Brain microvascular endothelial cell (primary cell): ENCODE measurements at regions not wholly inside any gene's neighbourhood (a gene's known extent, or its start where the extent isn't known, plus 50 kb on each side); places are given as distances from the start of the nearest gene placed in this dataset.
"Not testable (repeated sequence)": the region's sequence is repeated elsewhere in the genome, so short reads cannot be mapped to it uniquely, and the experiment has no call there.

Experiments
- DNase-seq: peaks from one replicate; pipeline ENCODE4 v3.0.0-alpha.2; 2020
- H3K27ac ChIP-seq: fragments of 250-450 bp; sonication (Bioruptor Pico); 2 replicates; pipeline ENCODE4 v1.5.1; 2020; ENCODE audit warnings: mild to moderate bottlenecking, moderate library complexity
- H3K27me3 ChIP-seq: fragments of 250-450 bp; sonication (Bioruptor Pico); replicated peaks from 2 replicates; pipeline ENCODE4 v1.5.1; 2020; ENCODE audit warnings: mild to moderate bottlenecking
- H3K36me3 ChIP-seq: fragments of 250-450 bp; sonication (Bioruptor Pico); replicated peaks from 2 replicates; pipeline ENCODE4 v1.5.1; 2020; ENCODE audit warnings: mild to moderate bottlenecking
- H3K4me3 ChIP-seq: 2 replicates; pipeline ENCODE4 v1.5.1; 2011; ENCODE audit warnings: low read depth, mild to moderate bottlenecking, control low read depth, low read length, moderate library complexity
- CTCF ChIP-seq: IDR thresholded peaks from 2 replicates; pipeline ENCODE4 v1.5.1; 2011; ENCODE audit warnings: low read depth, mild to moderate bottlenecking, moderate library complexity, low read length, control low read depth, inconsistent platforms; ENCODE audit errors: missing control alignments
- in situ Hi-C: cut with HindIII; loops from 2 replicates; pipeline ENCODE4 v1.10.0; 2017; ENCODE audit warnings: low sequenced_read_pairs, low pct_ligation_motif_present

DNA sequence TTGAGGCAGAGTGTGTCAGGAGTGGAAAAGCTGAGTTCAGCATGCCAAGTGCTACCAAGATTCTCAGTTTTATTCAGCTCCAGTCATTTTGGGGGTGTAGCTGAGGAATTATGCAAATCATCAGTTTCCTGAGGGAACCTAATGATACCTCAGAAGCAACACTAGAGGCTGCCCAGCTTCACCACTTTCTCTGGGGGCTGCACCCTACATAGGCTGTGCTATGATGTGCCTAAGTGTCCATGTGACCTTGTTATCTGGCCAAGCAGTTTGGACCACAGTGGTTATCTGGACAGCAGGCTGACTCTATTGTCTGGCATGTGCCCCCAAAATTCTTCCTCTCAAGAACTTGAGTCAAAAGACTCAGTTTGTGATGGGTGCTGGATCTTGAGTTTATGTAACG is 374.6 kb upstream of the SYNCRIP start:
- H3K4me3 ChIP-seq: no peak overlapping the region
- TF ChIP-seq CTCF: no peak
- H3K27me3 ChIP-seq: no peaks in the 10 kb centered on the region
- in situ Hi-C loops: no loop called here
- H3K36me3 ChIP-seq: no peaks in the 10 kb centered on the region
- H3K27ac ChIP-seq: no peak overlapping the region
- DNase-seq: no peak

DNA sequence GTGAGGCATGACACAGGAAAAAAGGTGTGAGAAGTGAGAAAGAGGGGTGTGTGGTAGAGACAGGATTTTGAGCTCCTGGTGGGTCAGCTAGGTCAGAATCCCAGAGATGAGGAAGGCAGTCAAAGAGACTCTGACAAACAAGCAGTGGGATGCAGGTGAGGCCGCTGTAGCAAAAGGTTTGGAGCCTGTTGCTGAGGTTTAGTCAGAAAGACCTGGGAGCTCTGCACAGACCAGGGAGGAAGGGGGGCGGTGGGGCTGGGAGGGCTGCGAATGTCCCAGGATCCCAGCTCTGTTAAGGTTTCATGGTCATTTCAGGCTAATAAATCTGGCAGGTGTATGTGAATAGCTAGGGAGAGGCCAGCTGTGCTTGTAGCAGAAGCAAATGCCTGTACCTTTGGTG is 373.9 kb upstream of the SYNCRIP start:
- Histone ChIP-seq H3K36me3 (no peaks in the 10 kb centered on the region), H3K27ac (no peak overlapping the region), H3K4me3 (no peak overlapping the region), H3K27me3 (no peaks in the 10 kb centered on the region)
- in situ Hi-C loops: no loop called here
- TF ChIP-seq CTCF: no peak
- no peak for DNase-seq

DNA sequence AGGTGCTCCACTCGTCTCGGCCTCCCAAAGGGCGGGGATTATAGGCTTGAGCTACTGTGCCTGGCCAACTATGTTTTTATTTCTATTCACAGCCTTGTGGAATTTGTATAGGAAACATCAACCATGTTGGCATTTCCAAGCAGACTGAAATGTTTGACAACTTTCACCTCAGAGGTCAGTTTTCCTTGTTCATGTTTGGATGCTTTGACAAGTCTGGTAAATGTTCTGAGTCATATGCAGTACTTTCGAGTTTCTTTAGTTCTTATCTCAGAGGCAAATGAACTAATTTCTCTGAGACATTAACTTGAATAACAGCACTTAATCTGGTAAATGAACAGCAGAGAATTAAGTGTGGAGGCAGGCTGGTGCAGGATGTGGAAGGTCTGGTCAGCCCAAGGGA is 373.4 kb upstream of the SYNCRIP start:
- Histone ChIP-seq H3K27me3 (no peaks in the 10 kb centered on the region), H3K27ac (no peak overlapping the region), H3K4me3 (no peak overlapping the region), H3K36me3 (no peaks in the 10 kb centered on the region)
- DNase-seq: no peak
- in situ Hi-C loops: no loop called here
- TF ChIP-seq CTCF: no peak

GRCh38 chr6:86012991-86013390 is 370.3 kb upstream of the SYNCRIP start:
- H3K27ac ChIP-seq, H3K4me3 ChIP-seq, DNase-seq, in situ Hi-C loops, H3K36me3 ChIP-seq, H3K27me3 ChIP-seq: not testable (repeated sequence)

DNA sequence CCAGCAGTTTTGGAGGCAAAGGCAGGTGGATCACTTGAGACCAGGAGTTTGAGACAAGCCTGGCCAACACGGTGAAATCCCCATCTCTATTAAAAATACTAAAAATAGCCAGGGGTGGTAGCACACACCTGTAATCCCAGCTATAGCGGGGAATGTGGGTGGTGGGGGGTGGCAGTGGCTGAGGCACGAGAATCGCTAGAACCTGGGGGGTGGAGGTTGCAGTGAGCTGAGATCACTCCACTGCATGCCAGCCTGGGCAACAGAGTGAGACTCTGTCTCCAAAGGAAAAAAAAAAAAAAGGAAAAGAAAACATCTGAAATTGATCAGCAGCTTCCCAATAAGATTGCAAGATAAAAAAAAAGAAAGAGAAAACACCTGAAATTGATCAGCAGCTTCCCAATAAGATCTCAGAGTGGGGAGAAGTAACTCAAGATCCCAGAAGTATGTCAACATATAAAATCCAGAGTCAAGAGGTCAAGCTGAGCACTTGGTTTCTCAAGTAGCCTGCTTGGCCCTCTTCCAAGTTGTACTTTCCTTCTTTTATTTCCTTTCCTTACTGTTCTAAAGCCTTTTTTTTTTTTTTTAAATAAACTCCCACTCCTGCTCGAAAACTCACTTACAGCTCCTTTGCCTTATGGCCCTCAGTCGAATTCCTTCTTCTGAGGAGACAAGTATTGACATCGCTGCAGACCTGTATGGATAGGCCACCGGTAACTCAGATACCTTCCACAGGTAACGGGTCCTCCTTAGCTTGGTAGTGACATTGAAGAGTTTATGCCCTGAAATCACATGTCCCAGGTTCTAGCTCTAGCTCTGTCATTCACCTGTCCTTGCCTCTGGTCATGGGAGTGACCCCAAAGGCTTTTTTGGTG is 368.5 kb upstream of the SYNCRIP start:
- Histone ChIP-seq H3K4me3 (no peak overlapping the region), H3K27me3 (no peaks in the 10 kb centered on the region), H3K36me3 (no peaks in the 10 kb centered on the region), H3K27ac (no peak overlapping the region)
- in situ Hi-C loops: no loop called here
- TF ChIP-seq CTCF: no peak
- DNase-seq: no peak

DNA sequence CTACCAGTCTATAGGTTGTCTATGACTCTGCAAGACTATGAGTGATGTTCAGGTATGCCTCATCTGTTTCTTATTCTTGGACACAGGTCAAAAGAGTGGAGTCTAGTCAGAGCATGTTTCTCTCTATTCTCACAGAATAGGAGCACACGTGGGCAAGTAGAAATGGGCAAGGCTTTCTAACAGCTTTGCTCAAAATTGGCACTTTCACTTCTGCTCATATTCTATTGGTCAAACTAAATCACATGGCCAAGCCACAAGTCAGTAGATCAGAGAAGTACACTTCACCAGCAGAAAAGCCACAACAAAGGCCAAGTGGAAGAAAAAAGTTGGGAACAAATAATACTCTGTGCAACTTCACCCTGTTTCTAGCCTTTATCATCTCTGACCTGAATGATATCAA is 354.5 kb upstream of the SYNCRIP start:
- Histone ChIP-seq H3K4me3 (no peak overlapping the region), H3K27me3 (no peaks in the 10 kb centered on the region), H3K36me3 (no peaks in the 10 kb centered on the region), H3K27ac (no peak overlapping the region)
- no peak for TF ChIP-seq CTCF
- no peak for DNase-seq
- in situ Hi-C loops: no loop called here
